Activated CD8-positive, alpha-beta T cell treated with anti-CD3 and anti-CD28 coated beads, Interleukin-2, amount 10 ng/mL, durations not matched to agents 7 days and 5 days (primary cell): ENCODE measurements at regions not wholly inside any gene's neighbourhood (a gene's known extent, or its start where the extent isn't known, plus 50 kb on each side); places are given as distances from the start of the nearest gene placed in this dataset.

Experiments used
- ATAC-seq: fragments of 150-1000 bp; cut with Tn5 transposase; one replicate; pipeline ENCODE4 v1.10.0; 2021; ENCODE audit warnings: moderate library complexity
- CTCF ChIA-PET: fragments of 350-600 bp; sonication (Branson Sonifier 250); formaldehyde crosslinking; loops from one replicate; lab custom pipeline; 2021; ENCODE audit warnings: antibody characterized with exemption; lab: Charles Lee
- POLR2A ChIA-PET: fragments of 350-600 bp; sonication (Branson Sonifier 250); formaldehyde crosslinking; loops from one replicate; lab custom pipeline; 2021; ENCODE audit warnings: antibody characterized with exemption; lab: Charles Lee
- DNase-seq: peaks from one replicate; pipeline ENCODE4 v3.0.0-alpha.2; 2020
- H3K27ac Mint-ChIP-seq: one replicate; pipeline ENCODE4 v1.8.0; 2021; ENCODE audit warnings: mild to moderate bottlenecking, mixed read lengths
- H3K27me3 Mint-ChIP-seq: one replicate; pipeline ENCODE4 v1.8.0; 2021; ENCODE audit warnings: low read depth, mixed read lengths
- H3K36me3 Mint-ChIP-seq: one replicate; pipeline ENCODE4 v1.8.0; 2021; ENCODE audit warnings: low read depth, mixed read lengths
- H3K4me1 Mint-ChIP-seq: one replicate; pipeline ENCODE4 v1.8.0; 2021; ENCODE audit warnings: low read depth, mixed read lengths
- H3K4me3 Mint-ChIP-seq: one replicate; pipeline ENCODE4 v1.8.0; 2021; ENCODE audit warnings: mild to moderate bottlenecking, mixed read lengths
- H3K9me3 Mint-ChIP-seq: one replicate; pipeline ENCODE4 v1.8.0; 2022; ENCODE audit warnings: mixed read lengths; ENCODE audit not compliant: insufficient read depth

DNA sequence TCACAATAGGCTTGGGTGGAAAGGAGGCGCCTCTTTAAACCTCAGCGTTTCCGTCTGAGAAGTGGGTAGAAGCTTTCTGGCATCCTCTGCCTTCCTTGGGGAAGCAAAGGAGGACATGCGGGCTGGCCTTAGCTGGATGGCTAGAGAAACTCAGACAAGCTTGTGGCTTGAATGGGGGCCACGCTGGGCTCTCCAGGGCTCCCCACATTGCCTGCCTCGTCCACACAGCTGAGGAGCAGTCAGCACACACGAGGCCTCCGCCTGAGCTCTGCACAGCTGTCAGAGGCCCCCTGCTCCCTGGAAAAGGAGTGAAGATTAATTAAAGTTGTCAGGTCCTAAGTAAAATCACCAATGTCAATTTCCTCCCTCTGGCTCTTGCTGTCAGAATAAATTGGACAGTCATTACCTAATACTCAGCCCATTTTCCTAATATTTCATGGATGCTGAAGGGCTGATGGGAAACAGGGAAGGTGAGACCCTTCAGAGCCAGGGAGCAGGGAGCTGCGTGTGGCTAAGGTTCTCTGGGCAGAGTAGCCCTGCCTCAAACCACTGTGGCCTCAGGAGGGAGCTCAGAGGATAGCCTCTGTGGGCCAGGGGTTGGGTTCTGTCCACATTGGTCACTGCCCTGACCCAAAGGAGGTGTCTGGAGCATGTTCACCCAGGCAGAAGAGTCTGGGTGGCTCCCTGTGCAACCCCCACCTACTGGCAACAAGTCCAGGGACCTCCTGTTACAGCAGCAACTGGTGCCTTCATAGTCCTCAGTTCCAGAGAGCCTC lies 118.3 kb upstream of the CD82 start:
- Mint-ChIP-seq H3K27ac (no peak overlapping the region), H3K27me3 (peaks cover 2% of the 10 kb centered on the region), H3K9me3 (no peaks in the 10 kb centered on the region), H3K4me1 (no peaks in the 10 kb centered on the region), H3K36me3 (no peaks in the 10 kb centered on the region), H3K4me3 (no peak overlapping the region)
- POLR2A ChIA-PET, result no interaction called here
- CTCF ChIA-PET, result no interaction called here
- DNase-seq (no peak), ATAC-seq (no peak)

DNA sequence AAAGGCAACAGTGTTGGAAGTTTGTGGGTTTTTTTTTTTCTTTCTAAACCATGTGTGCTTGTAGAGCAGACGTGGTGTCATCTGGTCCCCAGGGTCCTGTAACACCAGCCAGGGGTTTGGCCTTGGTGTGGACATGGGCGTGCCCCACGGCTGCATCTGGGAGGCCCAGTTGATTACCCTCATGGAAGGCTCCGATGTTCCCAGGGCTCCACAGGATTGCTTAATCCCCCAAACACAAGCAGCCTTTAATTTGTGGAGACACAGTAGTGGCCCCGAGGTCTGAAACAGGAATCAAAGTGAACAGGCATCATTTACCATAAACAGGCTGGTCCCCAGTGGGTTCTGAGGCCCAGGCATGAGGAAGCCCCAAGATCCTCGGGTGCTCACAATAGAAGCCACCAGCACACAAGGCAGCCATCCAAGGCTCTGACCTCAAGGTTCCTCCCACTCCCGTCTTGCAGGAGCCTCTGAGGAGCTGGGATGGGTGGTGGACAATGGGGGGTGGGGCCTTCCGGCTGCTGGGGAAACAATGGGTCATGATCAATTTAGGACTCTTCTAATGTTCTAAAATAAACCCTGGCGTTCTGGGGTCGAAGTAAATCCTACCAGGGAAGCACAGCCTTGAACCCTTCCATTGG lies 115.0 kb upstream of the CD82 start:
- Mint-ChIP-seq H3K9me3 (no peaks in the 10 kb centered on the region), H3K27ac (no peak overlapping the region), H3K4me3 (no peak overlapping the region), H3K36me3 (no peaks in the 10 kb centered on the region), H3K4me1 (no peaks in the 10 kb centered on the region), H3K27me3 (no peaks in the 10 kb centered on the region)
- DNase-seq (no peak), ATAC-seq (no peak)
- CTCF ChIA-PET, result no interaction called here
- POLR2A ChIA-PET, result no interaction called here

DNA sequence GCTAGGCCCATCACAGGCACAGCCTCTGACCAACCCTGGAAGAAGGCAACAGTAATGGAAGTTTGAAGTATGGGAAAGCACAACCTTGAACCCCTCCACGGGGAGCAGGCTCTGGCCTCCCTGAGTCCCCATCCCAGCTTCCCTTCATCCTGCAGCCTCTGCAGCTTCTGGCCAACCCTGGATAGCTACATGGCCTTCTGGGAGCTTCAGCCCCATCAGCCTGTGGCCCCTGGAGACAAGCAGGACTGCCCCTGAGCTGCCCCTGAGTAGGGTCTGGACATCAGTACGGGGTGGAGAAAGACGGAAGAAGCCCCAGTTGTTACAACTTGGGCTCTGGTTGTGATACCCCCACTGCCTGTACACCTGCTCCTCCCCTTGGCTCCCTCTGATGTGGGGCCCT lies 113.8 kb upstream of the CD82 start:
- CTCF ChIA-PET, result no interaction called here
- no peak overlapping the region for H3K4me3 Mint-ChIP-seq
- ATAC-seq (no peak), DNase-seq (no peak)
- no peaks in the 10 kb centered on the region for H3K9me3 Mint-ChIP-seq
- H3K27me3 Mint-ChIP-seq, result no peaks in the 10 kb centered on the region
- no peaks in the 10 kb centered on the region for H3K36me3 Mint-ChIP-seq
- POLR2A ChIA-PET, result no interaction called here
- H3K27ac Mint-ChIP-seq, result no peak overlapping the region
- no peaks in the 10 kb centered on the region for H3K4me1 Mint-ChIP-seq

DNA sequence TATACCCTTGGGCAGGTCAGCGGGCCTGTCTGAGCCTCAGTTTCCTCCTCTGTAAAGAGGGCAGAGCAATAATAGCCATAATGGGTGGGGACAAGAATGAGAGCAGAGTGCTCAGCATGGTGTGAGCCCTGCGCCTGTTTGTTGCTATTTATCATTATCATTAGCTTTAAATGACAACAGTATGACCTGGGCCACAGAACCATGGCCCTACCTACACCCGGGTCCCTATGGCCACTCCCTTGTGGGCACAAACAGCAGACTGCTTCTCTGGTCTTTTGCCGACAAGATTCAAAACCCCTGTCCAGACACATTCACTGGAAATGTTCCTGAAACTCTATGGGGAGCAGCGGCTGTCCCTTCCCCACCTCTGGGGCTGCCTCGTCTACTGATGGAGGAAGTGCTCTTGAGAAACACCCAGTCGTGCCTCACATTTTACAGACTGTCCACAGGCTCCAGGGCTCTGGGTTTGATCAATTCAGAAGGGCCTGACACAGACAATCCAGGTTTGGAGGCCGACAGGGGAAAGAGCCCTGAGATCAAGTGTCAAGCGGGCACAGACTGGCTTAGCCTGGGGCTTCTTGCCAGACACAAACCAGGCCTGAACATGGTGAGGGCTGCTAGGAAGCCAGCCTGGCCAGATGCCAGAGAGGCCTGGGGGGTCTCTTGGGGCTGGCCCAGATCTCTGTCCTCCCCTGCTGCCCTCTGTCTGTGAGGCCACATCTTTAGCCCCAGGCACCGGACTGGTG lies 112.5 kb upstream of the CD82 start:
- ChIA-PET CTCF (no interaction called here), POLR2A (no interaction called here)
- Mint-ChIP-seq H3K4me1 (no peaks in the 10 kb centered on the region), H3K9me3 (no peaks in the 10 kb centered on the region), H3K27me3 (no peaks in the 10 kb centered on the region), H3K4me3 (no peak overlapping the region), H3K27ac (no peak overlapping the region), H3K36me3 (no peaks in the 10 kb centered on the region)
- ATAC-seq (no peak), DNase-seq (no peak)

DNA sequence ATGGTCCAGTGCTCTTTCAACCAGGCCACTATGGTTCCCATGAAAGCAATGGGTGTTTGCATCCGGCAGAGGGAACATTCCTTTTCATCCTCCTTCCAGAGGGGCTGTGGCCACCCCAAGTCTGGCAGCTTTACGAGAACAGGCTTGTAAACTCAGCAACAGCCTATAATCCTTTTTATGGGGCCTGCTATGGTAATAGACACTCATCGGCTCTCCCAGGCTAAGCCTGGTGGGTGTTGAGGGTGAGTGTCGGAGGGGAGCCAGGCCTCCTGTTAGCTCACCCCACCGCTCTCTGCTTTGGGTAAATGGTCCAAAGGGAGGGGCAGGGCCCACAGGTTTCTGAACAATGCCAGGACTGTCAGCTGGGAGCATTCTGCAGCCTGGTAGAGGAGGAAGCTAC lies 111.6 kb upstream of the CD82 start:
- CTCF ChIA-PET, result no interaction called here
- H3K27ac Mint-ChIP-seq, result no peak overlapping the region
- POLR2A ChIA-PET, result no interaction called here
- H3K9me3 Mint-ChIP-seq, result no peaks in the 10 kb centered on the region
- H3K27me3 Mint-ChIP-seq, result no peaks in the 10 kb centered on the region
- ATAC-seq (no peak), DNase-seq (no peak)
- no peaks in the 10 kb centered on the region for H3K4me1 Mint-ChIP-seq
- no peaks in the 10 kb centered on the region for H3K36me3 Mint-ChIP-seq
- H3K4me3 Mint-ChIP-seq, result no peak overlapping the region

DNA sequence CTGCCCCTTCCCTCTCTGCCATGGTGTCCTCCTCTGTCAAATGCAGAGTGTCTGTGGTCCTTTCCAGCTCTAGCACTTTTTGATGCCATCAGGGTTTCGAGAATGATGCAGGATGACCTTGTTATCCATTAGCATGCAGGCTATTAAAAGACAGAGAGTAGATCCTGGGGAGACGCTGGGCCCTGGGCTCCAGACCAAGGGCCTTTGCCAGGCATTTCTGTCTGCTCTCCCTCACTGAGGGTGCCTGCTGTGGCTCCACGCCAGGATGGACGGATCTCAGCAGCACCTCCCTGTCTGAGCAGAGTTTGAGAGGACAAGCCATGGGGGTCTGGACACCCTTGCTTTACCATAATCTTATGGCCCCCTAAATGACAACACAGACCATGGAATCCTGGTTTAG lies 110.8 kb upstream of the CD82 start:
- H3K36me3 Mint-ChIP-seq, result no peaks in the 10 kb centered on the region
- no peak overlapping the region for H3K27ac Mint-ChIP-seq
- ChIA-PET POLR2A (no interaction called here), CTCF (no interaction called here)
- H3K27me3 Mint-ChIP-seq, result no peaks in the 10 kb centered on the region
- H3K9me3 Mint-ChIP-seq, result no peaks in the 10 kb centered on the region
- no peak for ATAC-seq
- H3K4me3 Mint-ChIP-seq, result no peak overlapping the region
- H3K4me1 Mint-ChIP-seq, result no peaks in the 10 kb centered on the region
- DNase-seq, result no peak

DNA sequence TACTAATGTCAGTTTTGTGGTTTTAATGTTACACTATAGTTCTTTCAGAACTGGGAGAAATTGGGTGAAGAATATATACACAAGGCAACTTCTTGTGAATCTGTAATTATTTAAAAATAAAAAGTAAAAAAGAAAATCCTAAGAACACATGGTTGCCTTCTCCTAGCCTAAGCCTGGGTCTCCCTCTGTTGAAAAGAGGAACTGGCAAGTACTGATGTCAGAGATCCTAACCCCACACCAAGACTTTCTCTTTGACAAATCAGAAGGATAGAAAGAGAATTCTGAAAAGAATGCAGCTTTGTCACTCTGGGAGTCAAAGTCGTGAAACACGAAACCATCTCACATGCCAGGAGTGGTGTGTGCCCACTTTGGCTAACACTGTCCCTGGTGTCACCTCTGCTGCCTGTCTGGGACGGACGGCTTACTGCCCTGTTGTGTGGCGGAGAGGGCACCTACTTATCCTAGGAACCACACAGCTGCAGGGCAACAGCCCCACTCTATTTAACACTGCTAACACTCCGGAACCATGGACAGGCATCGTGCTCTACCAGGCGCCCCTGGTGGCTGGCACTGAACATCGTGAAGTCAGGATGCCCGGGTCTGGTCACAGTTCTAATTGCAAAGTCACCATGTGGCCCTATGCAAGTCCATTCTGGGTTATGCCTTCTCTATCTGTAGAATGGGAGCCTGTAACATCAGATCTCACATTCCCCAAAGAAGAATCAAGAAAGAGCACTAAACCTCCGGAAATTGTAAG lies 108.7 kb upstream of the CD82 start:
- ATAC-seq (no peak), DNase-seq (no peak)
- H3K27me3 Mint-ChIP-seq, result no peaks in the 10 kb centered on the region
- no peaks in the 10 kb centered on the region for H3K36me3 Mint-ChIP-seq
- POLR2A ChIA-PET, result no interaction called here
- no peak overlapping the region for H3K27ac Mint-ChIP-seq
- CTCF ChIA-PET, result no interaction called here
- no peaks in the 10 kb centered on the region for H3K9me3 Mint-ChIP-seq
- H3K4me3 Mint-ChIP-seq, result no peak overlapping the region
- H3K4me1 Mint-ChIP-seq, result no peaks in the 10 kb centered on the region

DNA sequence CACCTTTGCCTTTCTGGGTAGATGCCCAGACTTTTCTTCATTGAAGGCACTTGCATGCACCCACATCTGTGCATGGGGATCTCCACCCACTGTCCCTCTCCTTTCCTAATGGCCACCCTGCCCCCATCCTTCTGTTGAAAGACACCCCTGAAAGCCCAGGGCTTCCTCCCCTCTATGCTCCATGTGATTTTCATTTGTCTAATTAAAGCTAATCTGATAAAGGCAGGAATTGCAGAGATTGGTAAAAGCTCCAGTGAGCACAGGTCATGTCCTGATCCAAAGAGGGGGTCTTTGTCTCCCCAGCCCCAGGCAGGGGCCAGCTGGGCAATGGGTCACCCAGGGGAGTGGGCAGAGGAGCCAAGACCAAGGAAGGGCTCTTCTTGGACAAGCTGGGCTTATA lies 107.6 kb upstream of the CD82 start:
- CTCF ChIA-PET, result no interaction called here
- no peak for DNase-seq
- POLR2A ChIA-PET, result no interaction called here
- no peaks in the 10 kb centered on the region for H3K9me3 Mint-ChIP-seq
- no peak overlapping the region for H3K4me3 Mint-ChIP-seq
- no peaks in the 10 kb centered on the region for H3K27me3 Mint-ChIP-seq
- no peak for ATAC-seq
- H3K4me1 Mint-ChIP-seq, result no peaks in the 10 kb centered on the region
- H3K27ac Mint-ChIP-seq, result no peak overlapping the region
- no peaks in the 10 kb centered on the region for H3K36me3 Mint-ChIP-seq

DNA sequence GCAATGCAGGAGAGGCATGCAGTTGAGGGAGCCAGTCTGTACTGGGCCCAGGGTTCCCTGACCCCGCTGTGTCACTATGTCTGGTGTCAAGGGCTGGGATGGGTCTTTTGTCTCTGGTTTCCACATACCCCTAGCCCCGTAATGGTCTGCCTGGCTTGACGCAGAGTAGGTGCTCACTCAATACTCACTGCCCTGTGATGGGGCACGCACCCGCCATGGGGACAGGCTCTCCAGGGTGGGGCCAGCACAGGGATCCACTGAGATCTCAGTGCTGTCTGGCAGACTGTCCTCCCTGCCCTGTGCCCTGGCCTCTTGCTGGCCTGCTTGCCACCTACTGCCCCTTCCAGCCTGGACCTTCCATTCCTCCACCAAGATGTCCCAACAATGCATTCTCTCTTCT lies 101.7 kb upstream of the CD82 start:
- ATAC-seq (no peak), DNase-seq (no peak)
- Mint-ChIP-seq H3K4me3 (no peak overlapping the region), H3K4me1 (no peaks in the 10 kb centered on the region), H3K27ac (no peak overlapping the region), H3K9me3 (no peaks in the 10 kb centered on the region), H3K27me3 (no peaks in the 10 kb centered on the region), H3K36me3 (no peaks in the 10 kb centered on the region)
- ChIA-PET CTCF (no interaction called here), POLR2A (no interaction called here)

DNA sequence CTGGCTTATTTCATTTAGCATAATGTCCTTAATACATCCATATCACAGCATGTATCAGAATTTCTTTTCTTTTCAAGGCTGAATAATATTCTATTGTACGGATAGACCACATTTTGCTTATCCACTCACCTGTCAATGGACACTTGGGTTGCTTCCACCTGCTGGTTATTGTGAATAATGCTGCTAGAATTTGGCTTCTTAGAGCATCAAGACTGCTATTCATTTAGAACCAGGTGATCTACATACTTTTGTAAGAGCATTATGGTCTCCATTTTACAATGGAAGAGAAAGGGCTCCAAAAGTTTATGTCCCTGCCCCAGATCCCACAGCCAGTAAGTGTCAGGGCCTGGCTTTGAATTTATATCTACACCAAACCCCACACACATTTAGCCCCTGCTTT lies 100.7 kb upstream of the CD82 start:
- no peaks in the 10 kb centered on the region for H3K4me1 Mint-ChIP-seq
- DNase-seq (no peak), ATAC-seq (no peak)
- no peak overlapping the region for H3K27ac Mint-ChIP-seq
- peaks cover 1% of the 10 kb centered on the region for H3K27me3 Mint-ChIP-seq
- no peaks in the 10 kb centered on the region for H3K9me3 Mint-ChIP-seq
- ChIA-PET CTCF (no interaction called here), POLR2A (no interaction called here)
- H3K36me3 Mint-ChIP-seq, result no peaks in the 10 kb centered on the region
- no peak overlapping the region for H3K4me3 Mint-ChIP-seq

DNA sequence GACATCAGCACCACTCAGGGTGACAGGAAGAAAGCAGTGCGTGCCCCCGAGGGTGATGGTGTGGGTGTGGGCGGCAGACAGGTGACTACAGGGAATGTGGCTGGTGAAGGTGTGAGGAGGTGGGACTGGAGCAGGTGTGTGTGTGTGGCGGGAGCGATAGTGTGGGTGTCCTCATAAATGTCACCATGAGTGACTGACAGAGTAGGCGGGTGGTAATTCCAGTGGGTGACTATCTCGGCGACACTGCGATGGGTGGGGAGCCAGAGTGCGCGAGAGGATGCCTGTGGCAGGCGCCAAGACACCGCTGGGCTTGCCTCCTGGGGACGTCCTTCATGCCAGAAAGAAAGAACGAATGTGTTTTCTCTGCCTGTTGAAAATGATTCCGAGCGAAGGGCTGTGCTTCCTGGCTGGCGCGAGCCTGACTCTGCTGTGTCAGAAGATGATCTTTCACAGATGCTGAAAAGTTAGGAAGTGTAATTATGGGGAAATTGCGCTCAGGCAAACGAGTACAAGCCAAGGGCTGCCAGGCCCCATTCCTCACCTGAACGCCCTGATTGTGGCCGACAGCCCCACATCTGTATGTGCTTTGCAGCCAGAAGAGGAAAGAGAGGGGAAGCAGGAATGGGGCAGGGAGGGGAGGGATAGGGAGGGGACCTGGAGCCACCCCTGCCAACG lies 98.8 kb upstream of the CD82 start:
- POLR2A ChIA-PET, result no interaction called here

More for the DNA sequence above, 98.8 kb upstream of the CD82 start:
- H3K4me3 Mint-ChIP-seq, result no peak overlapping the region
- H3K36me3 Mint-ChIP-seq, result no peaks in the 10 kb centered on the region
- H3K27ac Mint-ChIP-seq, result no peak overlapping the region
- H3K9me3 Mint-ChIP-seq, result no peaks in the 10 kb centered on the region
- peaks cover 4% of the 10 kb centered on the region for H3K27me3 Mint-ChIP-seq
- no peaks in the 10 kb centered on the region for H3K4me1 Mint-ChIP-seq
- CTCF ChIA-PET, result no interaction called here
- no peak for DNase-seq
- no peak for ATAC-seq
